IPS-NIHi7 (cell line): ENCODE measurements at regions not wholly inside any gene's neighbourhood (a gene's known extent, or its start where the extent isn't known, plus 50 kb on each side); places are given as distances from the start of the nearest gene placed in this dataset.
"Not testable (repeated sequence)": the region's sequence is repeated elsewhere in the genome, so short reads cannot be mapped to it uniquely, and the experiment has no call there.

Experiments used
- DNase-seq: peaks from one replicate; pipeline ENCODE4 v3.0.0; 2012; ENCODE audit warnings: mixed read lengths; ENCODE audit errors: extremely low spot score

DNA sequence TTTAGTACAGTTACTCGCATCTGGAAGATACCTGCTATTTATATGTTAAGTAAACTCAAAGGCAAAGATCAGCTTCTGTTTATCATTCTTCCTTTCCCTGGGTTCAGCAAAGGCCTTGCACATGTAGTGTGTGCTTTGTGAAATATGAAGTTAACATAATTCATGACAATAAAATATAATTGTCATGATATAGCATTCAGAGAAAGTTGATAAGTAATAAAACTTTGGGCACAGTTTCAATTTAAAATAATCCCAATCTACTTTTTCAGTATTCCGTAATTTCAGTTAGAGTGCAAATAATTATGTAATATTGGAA, 51.9 kb upstream of the ZNF217 start:
- no peak for DNase-seq

DNA sequence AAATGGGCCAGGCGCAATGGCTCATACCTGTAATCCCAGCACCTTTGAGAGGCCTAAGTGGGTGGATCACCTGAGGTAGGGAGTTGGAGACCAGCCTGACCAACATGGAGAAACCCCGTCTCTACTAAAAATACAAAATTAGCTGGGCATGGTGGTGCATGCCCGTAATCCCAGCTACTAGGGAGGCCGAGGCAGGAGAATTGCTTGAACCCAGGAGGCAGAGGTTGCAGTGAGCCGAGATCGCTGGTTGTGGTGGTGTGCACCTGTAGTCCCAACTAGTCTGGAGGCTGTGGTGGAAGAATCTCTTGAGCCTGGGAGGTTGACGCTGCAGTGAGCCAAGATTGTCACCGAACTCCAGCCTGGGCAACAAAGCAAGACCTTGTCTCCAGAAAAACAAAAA, 50.5 kb upstream of the ZNF217 start:
- DNase-seq: not testable (repeated sequence)
